Epithelial cell of esophagus (primary cell): ENCODE measurements at regions not wholly inside any gene's neighbourhood (a gene's known extent, or its start where the extent isn't known, plus 50 kb on each side); places are given as distances from the start of the nearest gene placed in this dataset.

Experiments used
- DNase-seq: peaks from one replicate; pipeline ENCODE4 v3.0.0; 2010; ENCODE audit warnings: low read depth
- H3K4me3 ChIP-seq: 2 replicates; pipeline ENCODE4 v1.5.1; 2011; ENCODE audit warnings: mild to moderate bottlenecking, low read length, control low read depth
- TF ChIP-seq, protein P1 (sequence below): IDR thresholded peaks from 2 replicates; pipeline ENCODE4 v1.5.1; 2011; ENCODE audit warnings: low read depth, mild to moderate bottlenecking, low read length, control low read depth, inconsistent platforms; ENCODE audit not compliant: insufficient read depth; ENCODE audit errors: missing control alignments

DNA sequence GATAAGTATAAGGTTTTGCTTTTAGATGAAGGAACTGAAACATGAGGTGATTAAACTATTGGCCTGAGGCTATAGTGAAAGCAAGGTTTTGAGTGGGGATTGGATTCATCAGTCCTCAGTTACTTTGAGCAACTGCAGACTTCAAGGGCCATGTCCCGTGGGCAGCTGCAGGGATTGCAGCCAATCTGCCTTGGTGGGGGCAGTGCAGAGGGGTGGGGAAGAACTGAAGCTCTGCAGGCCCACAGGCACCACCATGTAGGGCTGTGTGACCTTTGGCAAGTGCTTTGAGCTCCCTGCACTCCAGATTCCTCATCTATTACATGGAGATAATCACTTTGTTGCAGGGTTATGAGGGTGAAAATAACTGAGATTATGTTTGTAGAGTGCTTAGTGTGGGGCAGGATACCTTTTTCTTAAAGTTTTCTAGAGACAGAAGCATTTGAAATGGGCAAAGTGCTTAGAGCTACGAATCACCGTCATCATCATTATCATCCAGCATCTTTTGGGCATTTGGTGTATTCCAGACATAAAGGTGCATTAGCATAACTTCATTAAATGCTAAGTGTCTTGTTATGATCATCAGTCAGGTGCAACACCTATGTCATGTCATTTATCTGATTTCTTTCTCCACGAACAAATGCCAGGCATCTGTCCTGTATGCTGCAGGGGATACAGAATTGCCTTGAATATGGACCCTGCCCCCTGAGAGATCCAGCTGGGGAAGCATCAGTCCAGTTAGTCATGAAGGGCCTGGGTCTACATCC lies 72.1 kb upstream of the TENM4 start:
- H3K4me3 ChIP-seq = no peak overlapping the region
- no peak for DNase-seq
- TF ChIP-seq, protein P1, sequence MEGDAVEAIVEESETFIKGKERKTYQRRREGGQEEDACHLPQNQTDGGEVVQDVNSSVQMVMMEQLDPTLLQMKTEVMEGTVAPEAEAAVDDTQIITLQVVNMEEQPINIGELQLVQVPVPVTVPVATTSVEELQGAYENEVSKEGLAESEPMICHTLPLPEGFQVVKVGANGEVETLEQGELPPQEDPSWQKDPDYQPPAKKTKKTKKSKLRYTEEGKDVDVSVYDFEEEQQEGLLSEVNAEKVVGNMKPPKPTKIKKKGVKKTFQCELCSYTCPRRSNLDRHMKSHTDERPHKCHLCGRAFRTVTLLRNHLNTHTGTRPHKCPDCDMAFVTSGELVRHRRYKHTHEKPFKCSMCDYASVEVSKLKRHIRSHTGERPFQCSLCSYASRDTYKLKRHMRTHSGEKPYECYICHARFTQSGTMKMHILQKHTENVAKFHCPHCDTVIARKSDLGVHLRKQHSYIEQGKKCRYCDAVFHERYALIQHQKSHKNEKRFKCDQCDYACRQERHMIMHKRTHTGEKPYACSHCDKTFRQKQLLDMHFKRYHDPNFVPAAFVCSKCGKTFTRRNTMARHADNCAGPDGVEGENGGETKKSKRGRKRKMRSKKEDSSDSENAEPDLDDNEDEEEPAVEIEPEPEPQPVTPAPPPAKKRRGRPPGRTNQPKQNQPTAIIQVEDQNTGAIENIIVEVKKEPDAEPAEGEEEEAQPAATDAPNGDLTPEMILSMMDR = no peak

DNA sequence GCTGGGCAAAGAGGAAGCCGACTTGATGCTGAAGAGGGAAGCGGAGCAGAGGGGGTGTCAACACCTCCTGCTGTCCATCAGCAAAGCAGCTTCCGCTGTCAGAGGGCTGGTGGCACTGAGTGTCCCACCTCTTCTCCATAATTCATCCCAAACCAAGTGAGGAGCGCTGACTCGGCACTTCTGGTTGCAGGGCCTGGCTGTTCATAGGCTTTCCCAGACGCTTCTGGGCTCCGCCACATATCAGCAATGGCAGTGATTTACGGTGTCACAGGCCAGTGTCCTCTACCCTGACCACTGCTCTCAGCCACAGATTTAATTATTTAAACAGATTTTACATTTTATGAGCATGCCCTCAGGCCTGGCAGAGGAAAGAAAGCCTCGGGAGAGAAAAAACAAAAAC lies 70.1 kb upstream of the TENM4 start:
- no peak for DNase-seq
- TF ChIP-seq, protein P1 = no peak
- no peak overlapping the region for H3K4me3 ChIP-seq

DNA sequence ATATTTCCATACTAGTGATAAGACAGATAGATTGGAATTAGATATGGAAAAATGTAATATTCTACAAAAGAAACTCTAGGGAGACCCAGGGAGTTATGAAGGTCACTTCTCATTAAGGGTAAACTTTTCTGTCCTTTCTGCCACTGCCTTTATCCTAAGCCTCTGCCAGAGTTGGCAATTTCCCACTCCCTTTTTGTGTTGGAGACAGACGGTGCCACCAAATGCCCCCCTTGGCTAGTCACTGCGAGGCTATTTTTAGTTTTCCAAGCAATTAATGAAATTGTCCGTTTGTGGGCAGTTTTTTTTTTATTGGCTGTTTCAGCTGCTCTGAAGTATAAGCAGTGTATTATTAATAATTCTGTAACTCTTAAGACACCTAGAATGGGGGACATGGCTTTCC lies 67.6 kb upstream of the TENM4 start:
- no peak overlapping the region for H3K4me3 ChIP-seq
- TF ChIP-seq, protein P1 = no peak
- no peak for DNase-seq

DNA sequence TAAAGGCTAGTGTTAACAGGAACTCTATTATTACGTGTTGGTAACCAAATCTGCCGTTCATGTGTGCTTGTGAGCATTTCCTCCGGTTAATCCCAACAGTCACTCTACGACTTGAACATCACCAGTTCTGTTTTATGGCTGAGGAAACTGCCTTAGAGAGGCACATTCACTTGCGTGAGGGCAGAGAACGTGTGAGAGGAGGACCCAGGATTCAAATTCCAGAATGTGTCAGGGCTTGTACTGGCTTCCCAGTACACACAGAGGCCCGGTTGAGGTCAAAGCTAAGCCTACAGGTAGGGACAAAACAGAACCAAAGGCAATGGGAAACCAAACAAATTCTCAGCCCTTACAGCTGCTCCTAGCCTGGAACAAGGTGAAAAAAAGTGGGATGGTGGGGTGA lies 66.9 kb upstream of the TENM4 start:
- TF ChIP-seq, protein P1 = no peak
- H3K4me3 ChIP-seq = no peak overlapping the region
- peak; percentile 80 for DNase-seq

DNA sequence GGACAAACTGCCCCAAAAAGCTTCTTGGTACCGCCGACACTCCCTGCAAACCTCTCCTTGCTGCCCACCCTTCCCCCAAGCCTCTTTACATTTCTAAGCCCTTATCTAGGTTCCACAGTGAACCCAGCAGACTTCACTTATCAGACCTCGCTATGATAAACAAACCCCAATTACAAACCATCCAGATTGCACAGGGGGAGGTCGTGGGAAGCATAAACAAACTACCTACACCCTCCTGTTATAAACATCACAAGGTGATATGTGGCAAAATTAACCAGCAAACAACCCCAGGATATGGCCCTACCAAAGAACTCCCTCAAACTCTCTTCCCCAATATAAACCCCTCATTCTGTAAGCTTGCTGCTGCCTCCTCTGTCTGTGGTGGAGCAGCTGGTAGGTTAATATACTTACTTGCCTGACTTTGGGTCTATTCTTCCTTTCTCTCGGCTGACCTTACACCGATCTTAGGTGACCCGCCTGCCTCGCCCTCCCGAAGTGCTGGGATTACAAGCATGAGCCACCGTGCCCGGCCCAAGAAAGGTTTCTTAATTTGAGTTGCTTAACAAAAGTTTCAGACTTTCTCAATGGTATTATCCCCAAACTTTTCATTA lies 66.0 kb upstream of the TENM4 start:
- no peak for DNase-seq
- TF ChIP-seq, protein P1 = no peak
- no peak overlapping the region for H3K4me3 ChIP-seq

DNA sequence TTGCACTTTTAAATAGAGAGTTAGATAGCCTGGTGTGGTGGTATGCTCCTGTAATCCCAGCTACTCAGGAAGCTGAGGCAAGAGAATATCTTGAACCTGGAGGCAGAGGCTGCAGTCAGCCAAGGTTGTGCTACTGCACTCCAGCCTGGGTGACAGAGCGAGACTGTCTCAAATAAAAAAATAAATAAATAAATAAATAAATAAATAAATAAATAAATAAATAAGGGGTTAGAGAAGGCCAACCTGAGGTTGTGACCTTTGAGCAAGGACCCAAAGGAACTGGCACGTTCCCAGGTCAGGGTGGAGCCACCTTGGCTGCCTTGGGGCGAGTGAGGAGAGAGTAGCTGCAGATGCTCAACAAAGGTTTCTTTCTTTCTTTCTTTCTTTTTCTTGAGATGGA lies 65.3 kb upstream of the TENM4 start:
- H3K4me3 ChIP-seq = no peak overlapping the region
- no peak for DNase-seq
- TF ChIP-seq, protein P1 = no peak

DNA sequence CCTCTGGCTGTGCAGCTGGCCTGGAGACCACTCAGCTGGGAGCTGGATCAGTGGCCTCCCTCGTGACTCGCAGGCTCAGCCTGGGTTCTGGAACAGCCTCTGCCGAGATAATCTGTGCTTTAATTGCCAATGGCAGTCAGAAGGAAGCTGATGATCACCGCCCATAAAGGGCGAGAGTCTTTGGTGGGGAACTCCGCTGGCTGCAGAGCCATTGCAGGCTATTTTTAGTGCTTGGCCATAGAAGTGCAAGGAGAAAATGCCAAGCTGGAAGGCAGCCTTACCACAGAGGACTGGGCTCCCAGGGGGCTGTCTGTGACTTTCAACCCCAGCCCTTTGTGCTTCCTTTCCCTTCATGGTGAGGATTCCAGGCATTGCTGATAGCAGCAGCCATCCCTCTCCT lies 62.2 kb upstream of the TENM4 start:
- no peak for DNase-seq
- TF ChIP-seq, protein P1 = no peak
- no peak overlapping the region for H3K4me3 ChIP-seq
